ENCODE measurements at regions not wholly inside any gene's neighbourhood (a gene's known extent, or its start where the extent isn't known, plus 50 kb on each side); places are given as distances from the start of the nearest gene placed in this dataset.

DNA sequence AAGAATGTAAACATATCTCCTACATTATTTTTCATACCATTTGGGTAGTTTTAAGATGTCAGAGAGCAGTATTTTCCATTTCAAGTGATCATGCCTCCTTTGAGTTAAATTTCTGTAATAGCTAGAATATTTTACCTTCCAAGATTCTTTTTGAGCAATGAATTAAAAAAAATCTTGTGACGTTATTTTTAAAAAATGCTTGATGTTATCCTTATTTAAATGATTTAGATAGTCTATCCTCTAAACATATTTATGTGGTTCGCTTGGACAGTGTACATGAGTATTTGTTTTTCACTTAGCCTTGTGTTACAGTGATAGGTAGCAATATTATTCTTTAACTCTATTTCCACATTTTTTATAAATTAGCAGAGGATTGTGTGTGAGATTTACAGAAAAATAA lies 639.2 kb upstream of the CDH2 start:
- no peak for TF ChIP-seq POLR2AphosphoS5 (IDR thresholded peaks at IDR 0.05)
- no peak for TF ChIP-seq EP300 (IDR thresholded peaks at IDR 0.05)
- TF ChIP-seq, protein P1, sequence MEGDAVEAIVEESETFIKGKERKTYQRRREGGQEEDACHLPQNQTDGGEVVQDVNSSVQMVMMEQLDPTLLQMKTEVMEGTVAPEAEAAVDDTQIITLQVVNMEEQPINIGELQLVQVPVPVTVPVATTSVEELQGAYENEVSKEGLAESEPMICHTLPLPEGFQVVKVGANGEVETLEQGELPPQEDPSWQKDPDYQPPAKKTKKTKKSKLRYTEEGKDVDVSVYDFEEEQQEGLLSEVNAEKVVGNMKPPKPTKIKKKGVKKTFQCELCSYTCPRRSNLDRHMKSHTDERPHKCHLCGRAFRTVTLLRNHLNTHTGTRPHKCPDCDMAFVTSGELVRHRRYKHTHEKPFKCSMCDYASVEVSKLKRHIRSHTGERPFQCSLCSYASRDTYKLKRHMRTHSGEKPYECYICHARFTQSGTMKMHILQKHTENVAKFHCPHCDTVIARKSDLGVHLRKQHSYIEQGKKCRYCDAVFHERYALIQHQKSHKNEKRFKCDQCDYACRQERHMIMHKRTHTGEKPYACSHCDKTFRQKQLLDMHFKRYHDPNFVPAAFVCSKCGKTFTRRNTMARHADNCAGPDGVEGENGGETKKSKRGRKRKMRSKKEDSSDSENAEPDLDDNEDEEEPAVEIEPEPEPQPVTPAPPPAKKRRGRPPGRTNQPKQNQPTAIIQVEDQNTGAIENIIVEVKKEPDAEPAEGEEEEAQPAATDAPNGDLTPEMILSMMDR (IDR thresholded peaks at IDR 0.05), result no peak
- no peak for TF ChIP-seq POLR2A (IDR thresholded peaks at IDR 0.05)
